22Rv1 (cell line): ENCODE measurements at regions not wholly inside any gene's neighbourhood (a gene's known extent, or its start where the extent isn't known, plus 50 kb on each side); places are given as distances from the start of the nearest gene placed in this dataset.
"Not testable (repeated sequence)": the region's sequence is repeated elsewhere in the genome, so short reads cannot be mapped to it uniquely, and the experiment has no call there.

Source experiments
- H3K27ac ChIP-seq: fragments of 450-650 bp; 2 replicates; pipeline ENCODE4 v1.5.1; 2017
- ZFX ChIP-seq: fragments of 450-650 bp; IDR thresholded peaks from 2 replicates; pipeline ENCODE4 v1.6.1; 2017; ENCODE audit warnings: antibody characterized with exemption, borderline replicate concordance
- TF ChIP-seq, protein P1 (sequence below): fragments of 450-650 bp; IDR thresholded peaks from 2 replicates; pipeline ENCODE4 v1.5.1; 2017; ENCODE audit warnings: mild to moderate bottlenecking

DNA sequence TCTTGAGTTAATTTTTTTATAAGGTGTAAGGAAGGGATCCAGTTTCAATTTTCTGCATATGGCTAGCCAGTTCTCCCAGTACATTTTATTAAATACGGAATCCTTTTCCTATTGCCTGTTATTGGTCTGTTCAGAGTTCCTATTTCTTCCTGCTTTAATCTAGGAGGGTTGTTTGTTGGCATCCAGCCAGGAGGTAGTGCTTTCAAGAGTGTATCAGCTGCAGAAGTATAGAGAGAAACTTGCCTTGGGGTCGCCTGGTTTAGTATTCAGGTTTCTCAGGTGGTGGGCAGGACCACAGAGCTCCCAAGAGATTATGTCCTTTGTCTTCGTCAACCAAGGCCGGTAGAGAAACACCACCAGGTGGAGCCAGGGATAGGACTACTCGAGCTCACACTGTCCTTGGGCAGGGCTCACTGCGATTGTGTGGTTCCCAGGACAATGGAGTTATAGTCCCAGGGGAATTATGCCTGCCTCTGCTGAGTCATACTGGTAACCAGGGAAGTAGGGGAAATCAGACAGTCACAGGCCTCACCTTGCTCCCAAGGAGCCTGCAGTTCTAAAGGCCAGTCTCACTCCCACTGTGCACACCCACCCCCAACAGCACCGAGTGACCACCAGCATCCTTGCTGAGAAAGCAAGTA lies 168.1 kb downstream of the VSIG4 start:
- TF ChIP-seq, protein P1, sequence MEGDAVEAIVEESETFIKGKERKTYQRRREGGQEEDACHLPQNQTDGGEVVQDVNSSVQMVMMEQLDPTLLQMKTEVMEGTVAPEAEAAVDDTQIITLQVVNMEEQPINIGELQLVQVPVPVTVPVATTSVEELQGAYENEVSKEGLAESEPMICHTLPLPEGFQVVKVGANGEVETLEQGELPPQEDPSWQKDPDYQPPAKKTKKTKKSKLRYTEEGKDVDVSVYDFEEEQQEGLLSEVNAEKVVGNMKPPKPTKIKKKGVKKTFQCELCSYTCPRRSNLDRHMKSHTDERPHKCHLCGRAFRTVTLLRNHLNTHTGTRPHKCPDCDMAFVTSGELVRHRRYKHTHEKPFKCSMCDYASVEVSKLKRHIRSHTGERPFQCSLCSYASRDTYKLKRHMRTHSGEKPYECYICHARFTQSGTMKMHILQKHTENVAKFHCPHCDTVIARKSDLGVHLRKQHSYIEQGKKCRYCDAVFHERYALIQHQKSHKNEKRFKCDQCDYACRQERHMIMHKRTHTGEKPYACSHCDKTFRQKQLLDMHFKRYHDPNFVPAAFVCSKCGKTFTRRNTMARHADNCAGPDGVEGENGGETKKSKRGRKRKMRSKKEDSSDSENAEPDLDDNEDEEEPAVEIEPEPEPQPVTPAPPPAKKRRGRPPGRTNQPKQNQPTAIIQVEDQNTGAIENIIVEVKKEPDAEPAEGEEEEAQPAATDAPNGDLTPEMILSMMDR: no peak
- no peak for TF ChIP-seq ZFX
- H3K27ac ChIP-seq: no peak overlapping the region

DNA sequence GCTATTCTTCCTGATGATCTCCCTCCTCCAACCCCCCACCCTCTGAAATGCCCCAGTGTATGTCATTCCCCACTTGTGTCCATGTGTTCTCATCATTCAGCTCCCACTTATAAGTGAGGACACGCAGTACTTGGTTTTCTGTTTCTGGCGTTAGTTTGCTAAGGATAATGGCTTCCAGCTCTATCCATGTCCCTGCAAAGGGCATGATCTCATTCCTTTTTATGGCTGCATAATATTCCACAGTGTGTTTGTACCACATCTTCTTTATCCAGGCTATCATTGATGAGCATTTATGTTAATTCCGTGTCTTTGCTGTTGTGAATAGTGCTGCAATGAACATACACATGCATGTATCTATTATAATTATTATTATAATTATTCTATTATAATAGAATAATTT lies 169.3 kb downstream of the VSIG4 start:
- H3K27ac ChIP-seq: not testable (repeated sequence)

DNA sequence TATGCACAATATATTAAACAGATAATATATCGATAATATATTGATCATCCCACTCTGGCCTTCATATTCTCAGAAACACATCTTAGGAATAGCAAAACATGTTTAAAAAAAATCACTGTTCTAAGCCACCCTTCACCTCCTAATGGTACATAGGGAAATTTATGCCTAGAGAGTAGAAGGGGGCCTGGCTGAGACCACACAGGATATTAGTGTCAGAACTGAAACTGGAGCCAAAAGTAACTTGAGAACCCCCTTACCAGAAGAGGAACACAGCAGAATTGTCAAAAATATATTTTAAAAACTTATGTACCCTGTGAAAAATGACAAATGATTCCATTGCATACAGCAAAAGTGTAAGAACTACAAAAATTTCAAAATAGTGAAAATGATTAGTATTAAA lies 173.1 kb downstream of the VSIG4 start:
- TF ChIP-seq, protein P1: no peak
- TF ChIP-seq ZFX: no peak
- H3K27ac ChIP-seq: no peak overlapping the region

DNA sequence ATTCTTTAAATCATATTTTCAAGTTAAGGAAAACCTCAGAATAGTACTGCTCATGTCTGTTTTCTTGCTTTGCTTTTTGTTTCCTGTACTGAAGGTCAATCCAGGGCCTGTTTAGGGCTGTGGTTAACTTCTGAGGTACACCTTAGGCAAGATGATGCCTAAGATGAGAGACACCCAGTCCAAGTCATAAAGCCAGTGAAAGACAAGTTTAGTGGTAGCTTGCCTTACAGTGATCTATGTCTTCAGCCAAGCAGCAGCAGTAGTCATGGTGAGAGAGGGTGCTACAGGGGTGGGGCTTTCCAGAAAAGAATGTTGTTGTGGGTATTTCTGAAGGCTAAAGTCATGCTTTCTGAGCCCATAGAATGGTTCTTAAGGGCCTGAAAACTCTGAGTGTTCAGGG lies 173.7 kb downstream of the VSIG4 start:
- TF ChIP-seq, protein P1: no peak
- TF ChIP-seq ZFX: no peak
- H3K27ac ChIP-seq: no peak overlapping the region

DNA sequence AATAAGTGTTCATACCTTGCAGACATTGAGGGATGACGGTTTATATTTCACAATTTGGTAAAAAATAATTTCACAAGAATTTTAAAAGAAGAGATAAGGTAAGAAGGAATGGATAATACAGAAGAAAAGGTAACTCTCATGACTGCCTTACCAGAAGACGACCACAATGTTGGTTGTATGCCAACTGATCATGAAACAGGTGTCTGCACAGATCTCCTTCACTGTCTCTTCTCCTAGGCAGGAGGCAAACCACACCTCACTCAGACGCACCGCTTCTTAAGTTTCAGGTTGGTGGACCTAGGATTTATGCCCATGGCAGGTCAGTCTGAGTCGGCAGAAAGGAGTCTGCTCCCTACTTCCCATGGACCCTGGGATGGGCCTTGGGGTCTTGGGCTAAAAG lies 177.2 kb downstream of the VSIG4 start:
- H3K27ac ChIP-seq: no peak overlapping the region
- no peak for TF ChIP-seq ZFX
- TF ChIP-seq, protein P1: no peak

DNA sequence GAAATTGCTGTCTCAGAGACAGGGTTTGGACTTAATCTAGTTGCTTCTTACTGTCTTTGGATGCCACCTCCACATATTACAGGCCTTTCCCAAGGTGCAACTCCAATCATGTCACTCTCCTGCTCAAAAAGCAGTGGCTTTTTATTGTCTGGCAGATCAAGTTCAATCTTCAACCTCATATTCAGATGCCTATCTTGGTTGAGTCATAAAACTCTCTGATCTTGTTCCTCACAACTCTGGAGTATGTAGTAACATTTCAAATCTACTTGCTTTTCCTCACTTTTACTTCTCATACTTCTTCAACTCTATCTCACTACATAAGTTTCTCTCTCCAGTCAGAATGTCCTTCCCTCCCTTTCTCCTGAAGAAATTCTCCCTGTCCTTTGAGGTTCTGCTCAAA lies 180.6 kb downstream of the VSIG4 start:
- TF ChIP-seq ZFX: no peak
- TF ChIP-seq, protein P1: no peak

DNA sequence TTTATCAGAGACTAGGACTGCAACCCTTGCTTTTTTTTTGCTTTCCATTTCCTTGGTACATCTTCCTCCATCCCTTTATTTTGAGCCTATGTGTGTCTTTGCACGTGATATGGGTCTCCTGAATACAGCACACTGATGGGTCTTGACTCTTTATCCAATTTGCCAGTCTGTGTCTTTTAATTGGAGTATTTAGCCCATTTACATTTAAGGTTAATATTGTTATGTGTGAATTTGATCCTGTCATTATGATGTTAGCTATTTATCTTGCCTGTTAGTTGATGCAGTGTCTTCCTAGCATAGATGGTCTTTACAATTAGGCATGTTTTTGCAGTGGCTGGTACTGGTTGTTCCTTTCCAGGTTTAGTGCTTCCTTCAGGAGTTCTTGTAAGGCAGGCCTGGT lies 185.4 kb downstream of the VSIG4 start:
- not testable (repeated sequence) for H3K27ac ChIP-seq

More for the DNA sequence above, 180.6 kb downstream of the VSIG4 start:
- H3K27ac ChIP-seq: no peak overlapping the region

DNA sequence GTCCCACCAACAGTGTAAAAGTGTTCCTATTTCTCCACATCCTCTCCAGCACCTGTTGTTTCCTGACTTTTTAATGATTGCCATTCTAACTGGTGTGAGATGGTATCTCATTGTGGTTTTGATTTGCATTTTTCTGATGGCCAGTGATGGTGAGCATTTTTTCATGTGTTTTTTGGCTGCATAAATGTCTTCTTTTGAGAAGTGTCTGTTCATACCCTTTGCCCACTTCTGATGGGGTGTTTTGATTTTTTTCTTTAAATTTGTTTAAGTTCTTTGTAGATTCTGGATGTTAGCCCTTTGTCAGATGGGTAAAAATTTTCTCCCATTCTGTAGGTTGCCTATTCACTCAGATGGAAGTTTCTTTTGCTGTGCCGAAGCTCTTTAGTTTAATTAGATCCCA lies 183.9 kb downstream of the MSN start:
- H3K27ac ChIP-seq: not testable (repeated sequence)

DNA sequence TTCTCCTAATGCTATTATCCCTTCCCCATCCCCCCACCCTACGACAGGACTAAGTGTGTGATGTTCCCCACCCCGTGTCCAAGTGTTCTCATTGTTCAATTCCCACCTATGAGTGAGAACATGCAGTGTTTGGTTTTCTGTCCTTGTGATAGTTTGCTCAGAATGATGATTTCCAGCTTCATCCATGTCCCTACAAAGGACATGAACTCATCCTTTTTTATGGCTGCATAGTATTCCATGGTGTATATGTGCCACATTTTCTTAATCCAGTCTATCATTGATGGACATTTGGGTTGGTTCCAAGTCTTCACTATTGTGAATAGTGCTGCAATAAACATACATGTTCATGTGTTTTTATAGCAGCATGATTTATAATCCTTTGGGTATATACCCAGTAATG lies 183.4 kb downstream of the MSN start:
- not testable (repeated sequence) for H3K27ac ChIP-seq

DNA sequence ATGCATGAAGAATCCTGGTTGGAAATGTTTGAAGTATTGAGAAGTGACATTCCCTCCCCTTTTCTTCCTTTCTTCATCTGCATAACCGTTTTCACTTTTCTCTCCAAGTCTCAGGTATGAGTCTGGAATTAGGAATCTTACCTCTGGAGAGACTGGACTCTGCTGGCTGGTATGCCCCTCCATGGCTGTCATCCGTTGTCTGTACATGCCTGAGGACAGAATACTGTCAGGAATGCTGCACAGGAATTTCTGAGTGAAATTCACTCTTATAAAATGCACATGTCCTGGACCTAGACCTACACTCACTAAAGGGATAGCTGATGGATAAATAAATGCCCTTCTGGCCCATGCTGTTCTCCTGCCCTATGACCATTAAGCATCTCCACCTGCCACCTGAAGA lies 179.5 kb downstream of the MSN start:
- TF ChIP-seq ZFX: no peak
- TF ChIP-seq, protein P1: no peak
- no peak overlapping the region for H3K27ac ChIP-seq
